ENCODE measurements at regions not wholly inside any gene's neighbourhood (a gene's known extent, or its start where the extent isn't known, plus 50 kb on each side); places are given as distances from the start of the nearest gene placed in this dataset.

- TF ChIP-seq CTCF (IDR thresholded peaks at IDR 0.05; ENCODE audit: poor library complexity, severe bottlenecking) (no peak), EZH2 (IDR thresholded peaks at IDR 0.05; ENCODE audit: borderline replicate concordance, insufficient read depth, low read length, poor library complexity, severe bottlenecking) (no peak), EP300 (conservative IDR thresholded peaks at IDR 0.05; ENCODE audit: poor library complexity, severe bottlenecking) (no peak), TAF1 (IDR thresholded peaks at IDR 0.05; ENCODE audit: low read depth) (no peak), REST (IDR thresholded peaks at IDR 0.05; ENCODE audit: borderline replicate concordance) (no peak), SMC3 (conservative IDR thresholded peaks at IDR 0.05; ENCODE audit: poor library complexity) (no peak), POLR2AphosphoS5 (IDR thresholded peaks at IDR 0.05) (no peak), MXI1 (conservative IDR thresholded peaks at IDR 0.05; ENCODE audit: poor library complexity, severe bottlenecking) (no peak)
These were observed 391.7 kb upstream of the SHH start for GRCh38 chr7:156203923-156204322.

Measured in neural cell (in vitro differentiated cells).